H1 (cell line): ENCODE measurements at regions not wholly inside any gene's neighbourhood (a gene's known extent, or its start where the extent isn't known, plus 50 kb on each side); places are given as distances from the start of the nearest gene placed in this dataset.

Source experiments
- CTCF ChIA-PET: fragments of 300-600 bp; sonication (Branson Sonifier 250); formaldehyde crosslinking; loops from one replicate; lab custom pipeline; 2021; ENCODE audit not compliant: partially characterized antibody; lab: Charles Lee
- POLR2A ChIA-PET: fragments of 300-600 bp; sonication (Branson Sonifier 250); formaldehyde crosslinking; loops from one replicate; lab custom pipeline; 2021; ENCODE audit warnings: inconsistent platforms; ENCODE audit not compliant: partially characterized antibody; lab: Charles Lee
- DNase-seq, 2 experiments: peaks; one replicate each; pipeline versions ENCODE4 v3.0.0 to v3.0.0-alpha.2; 2010 to 2022; ENCODE audit warnings: low spot score in 2 of 2, low read depth in 1 of 2, mixed read lengths in 1 of 2
- FAIRE-seq: peaks from 2 replicates; lab custom pipeline; 2011; peaks lifted over from hg19 to GRCh38; lab: Jason Lieb, UNC
- H2AFZ ChIP-seq: 2 replicates; pipeline ENCODE4 v1.8.1; 2012; ENCODE audit warnings: low read length, inconsistent platforms
- H2AK5ac ChIP-seq: 2 replicates; pipeline ENCODE4 v1.6.1; 2013; ENCODE audit warnings: low read depth, low read length
- H2BK120ac ChIP-seq: replicated peaks from 2 replicates; pipeline ENCODE3; 2013; ENCODE audit warnings: low read depth, low read length, inconsistent platforms
- H2BK12ac ChIP-seq: 2 replicates; pipeline ENCODE4 v1.6.1; 2013; ENCODE audit warnings: low read depth, low read length
- H2BK15ac ChIP-seq: 2 replicates; pipeline ENCODE4 v1.6.1; 2013; ENCODE audit warnings: low read length
- H2BK20ac ChIP-seq: 2 replicates; pipeline ENCODE4 v1.6.1; 2013; ENCODE audit warnings: low read length
- H2BK5ac ChIP-seq: 2 replicates; pipeline ENCODE4 v1.6.1; 2013; ENCODE audit warnings: low read depth, low read length
- H3K14ac ChIP-seq: 2 replicates; pipeline ENCODE4 v1.6.1; 2013; ENCODE audit warnings: inconsistent platforms; ENCODE audit not compliant: insufficient read length
- H3K18ac ChIP-seq: 2 replicates; pipeline ENCODE4 v1.6.1; 2013; ENCODE audit warnings: low read length; ENCODE audit errors: extremely low read depth
- H3K23ac ChIP-seq: 2 replicates; pipeline ENCODE4 v1.6.1; 2013; ENCODE audit warnings: inconsistent platforms; ENCODE audit not compliant: insufficient read length
- H3K23me2 ChIP-seq: 2 replicates; pipeline ENCODE4 v1.6.1; 2013; ENCODE audit warnings: low read depth, low read length
- H3K27ac ChIP-seq: 2 replicates; pipeline ENCODE4 v1.6.1; 2011; ENCODE audit warnings: low read depth, low read length, inconsistent platforms
- H3K27me3 ChIP-seq, 4 experiments: replicated peaks in 1 of 4; 1 replicate in 1 of 4; 2 replicates in 3 of 4; pipeline versions ENCODE4 v1.6.1 to v1.8.1; 2011 to 2013; ENCODE audit warnings: low read length in 3 of 4, mild to moderate bottlenecking in 3 of 4, inconsistent platforms in 2 of 4, mixed read lengths in 2 of 4, moderate library complexity in 1 of 4; ENCODE audit not compliant: control insufficient read depth in 3 of 4, insufficient read depth in 3 of 4; ENCODE audit errors: extremely low read depth in 1 of 4
- H3K36me3 ChIP-seq, 4 experiments: 2 replicates each; pipeline versions ENCODE4 v1.6.1 to v1.8.1; 2011 to 2013; ENCODE audit warnings: mild to moderate bottlenecking in 4 of 4, low read length in 3 of 4, moderate library complexity in 2 of 4, control low read depth in 1 of 4, inconsistent platforms in 1 of 4; ENCODE audit not compliant: insufficient read depth in 4 of 4, control insufficient read depth in 2 of 4
- H3K4ac ChIP-seq: replicated peaks from 2 replicates; pipeline ENCODE3; 2013; ENCODE audit warnings: low read length, low read depth, mixed read lengths, inconsistent platforms; ENCODE audit not compliant: insufficient read length
- H3K4me1 ChIP-seq, 4 experiments: replicated peaks in 1 of 4; 1 replicate in 1 of 4; 2 replicates in 3 of 4; pipeline versions ENCODE4 v1.6.1 to v1.8.1; 2011 to 2013; ENCODE audit warnings: low read length in 3 of 4, inconsistent platforms in 2 of 4, mixed read lengths in 1 of 4; ENCODE audit not compliant: insufficient read depth in 4 of 4, control insufficient read depth in 3 of 4
- H3K4me2 ChIP-seq, 2 experiments: 2 replicates each; pipeline versions ENCODE4 v1.6.1 to v1.8.1; 2011 to 2013; ENCODE audit warnings: low read depth in 2 of 2, low read length in 2 of 2, control low read depth in 1 of 2, inconsistent platforms in 1 of 2, mild to moderate bottlenecking in 1 of 2; ENCODE audit not compliant: insufficient read depth in 1 of 2
- H3K4me3 ChIP-seq, 4 experiments: fragments of 200-600, 300-600 bp in 1 of 4; sonication (generic), shearing (Covaris generic), sonication (Bioruptor Twin) in 1 of 4; 2 replicates each; pipeline versions ENCODE4 v1.5.1 to v1.8.1; 2011 to 2016; ENCODE audit warnings: low read length in 4 of 4, low read depth in 3 of 4, control low read depth in 2 of 4, inconsistent platforms in 2 of 4, mild to moderate bottlenecking in 2 of 4, mixed read lengths in 1 of 4, moderate library complexity in 1 of 4; ENCODE audit not compliant: insufficient read depth in 2 of 4; ENCODE audit errors: extremely low read depth in 1 of 4
- H3K56ac ChIP-seq: replicated peaks from 2 replicates; pipeline ENCODE3; 2013; ENCODE audit warnings: low read depth, mild to moderate bottlenecking, mixed read lengths, low read length, inconsistent platforms; ENCODE audit not compliant: insufficient read length
- H3K79me1 ChIP-seq: 2 replicates; pipeline ENCODE4 v1.6.1; 2013; ENCODE audit warnings: low read depth, low read length, control low read depth
- H3K79me2 ChIP-seq, 2 experiments: 2 replicates each; pipeline versions ENCODE4 v1.6.1 to v1.8.1; 2012 to 2013; ENCODE audit warnings: low read length in 2 of 2, mild to moderate bottlenecking in 2 of 2, inconsistent platforms in 1 of 2; ENCODE audit not compliant: insufficient read depth in 2 of 2, control insufficient read depth in 1 of 2
- H3K9ac ChIP-seq, 4 experiments: replicated peaks in 1 of 4; 1 replicate in 1 of 4; 2 replicates in 3 of 4; pipeline versions ENCODE4 v1.6.1 to v1.8.1; 2011 to 2013; ENCODE audit warnings: low read depth in 3 of 4, low read length in 3 of 4, control low read depth in 2 of 4, mild to moderate bottlenecking in 2 of 4, moderate library complexity in 2 of 4, inconsistent platforms in 1 of 4; ENCODE audit errors: extremely low read depth in 1 of 4
- H3K9me3 ChIP-seq, 2 experiments: 2 replicates each; pipeline versions ENCODE4 v1.6.1 to v1.8.1; 2012 to 2013; ENCODE audit warnings: mild to moderate bottlenecking in 2 of 2, moderate library complexity in 2 of 2, control low read depth in 1 of 2, inconsistent platforms in 1 of 2, low read depth in 1 of 2, low read length in 1 of 2, mixed read lengths in 1 of 2; ENCODE audit not compliant: insufficient read depth in 2 of 2
- H4K20me1 ChIP-seq, 2 experiments: replicated peaks in 1 of 2; 2 replicates each; pipeline versions ENCODE3 to v1.8.1; 2011 to 2013; ENCODE audit warnings: inconsistent platforms in 2 of 2, low read length in 2 of 2, mild to moderate bottlenecking in 1 of 2; ENCODE audit not compliant: insufficient read depth in 2 of 2, control insufficient read depth in 1 of 2
- H4K5ac ChIP-seq: 2 replicates; pipeline ENCODE4 v1.6.1; 2013; ENCODE audit warnings: low read length, low read depth, mixed read lengths, inconsistent platforms; ENCODE audit not compliant: insufficient read length
- H4K8ac ChIP-seq: 2 replicates; pipeline ENCODE4 v1.8.0; 2013; ENCODE audit warnings: mild to moderate bottlenecking, moderate library complexity, low read length, inconsistent platforms; ENCODE audit not compliant: insufficient read depth; ENCODE audit errors: extremely low read depth
- H4K91ac ChIP-seq: replicated peaks from 2 replicates; pipeline ENCODE3; 2013; ENCODE audit warnings: low read length, mixed read lengths, inconsistent platforms; ENCODE audit not compliant: insufficient read length
- ASH2L ChIP-seq: fragments of 200-600, 300-600 bp; sonication (generic); IDR thresholded peaks from one replicate; pipeline ENCODE4 v1.7.1; 2017; ENCODE audit warnings: low read length
- BCL11A ChIP-seq, 2 experiments: IDR thresholded peaks; one replicate each; pipeline ENCODE4 v1.6.1; 2011; ENCODE audit warnings: low read depth in 2 of 2, low read length in 2 of 2, mild to moderate bottlenecking in 2 of 2
- KDM1A ChIP-seq: fragments of 200-600, 300-600 bp; sonication (generic); IDR thresholded peaks from 2 replicates; pipeline ENCODE4 v1.7.1; 2016; ENCODE audit warnings: mild to moderate bottlenecking, low read length, borderline replicate concordance
- SP1 ChIP-seq: IDR thresholded peaks from 2 replicates; pipeline ENCODE4 v1.6.1; 2011; ENCODE audit warnings: low read depth, low read length
- WGBS, 2 experiments: shearing (Covaris generic) in 1 of 2; methylation state at CpG; one replicate each; pipeline versions ENCODE4 v1.1.6 to v1.1.7; 2013 to 2015; ENCODE audit warnings: low lambda C conversion rate in 2 of 2, mixed read lengths in 2 of 2, inconsistent platforms in 1 of 2, low coverage in 1 of 2, missing lambda C conversion rate in 1 of 2; ENCODE audit not compliant: insufficient replicate concordance in 2 of 2, insufficient coverage in 1 of 2, insufficient read length in 1 of 2; ENCODE audit errors: extremely low coverage in 1 of 2, missing lambda C conversion rate in 1 of 2; 5-methylcytosine and 5-hydroxymethylcytosine counted together
- TF ChIP-seq, protein P1 (sequence below): IDR thresholded peaks from 2 replicates; pipeline ENCODE4 v1.6.1; 2011; ENCODE audit warnings: low read length, improper control_type of control experiment
- TF ChIP-seq, protein P2 (sequence below): IDR thresholded peaks from 2 replicates; pipeline ENCODE4 v1.6.1; 2012; ENCODE audit warnings: low read length, inconsistent platforms

GRCh38 chr7:114788706-114789105, 133.2 kb upstream of the MDFIC start:
- Histone ChIP-seq H3K9ac (no peak overlapping the region), H2AK5ac (no peak overlapping the region), H4K91ac (no peak overlapping the region), H2BK20ac (no peak overlapping the region), H2AFZ (no peak overlapping the region), H3K23me2 (no peaks in the 10 kb centered on the region), H3K4me2 (no peak overlapping the region), H3K56ac (no peak overlapping the region), H3K79me2 (no peaks in the 10 kb centered on the region), H3K36me3 (no peaks in the 10 kb centered on the region), H3K4ac (no peak overlapping the region), H4K8ac (no peak overlapping the region), H2BK12ac (no peak overlapping the region), H3K27me3 (peaks cover 0 to 1% (median 0%) of the 10 kb centered on the region in 4 experiments; a peak in 1 of 7 replicates), H3K27ac (no peak overlapping the region), H2BK5ac (no peak overlapping the region), H3K14ac (no peak overlapping the region), H3K18ac (no peak overlapping the region), H4K5ac (no peak overlapping the region), H2BK120ac (no peak overlapping the region), H3K23ac (no peak overlapping the region), H4K20me1 (no peaks in the 10 kb centered on the region), H2BK15ac (no peak overlapping the region), H3K4me1 (no peaks in the 10 kb centered on the region), H3K79me1 (no peaks in the 10 kb centered on the region), H3K4me3 (no peak overlapping the region), H3K9me3 (no peaks in the 10 kb centered on the region; a peak in 1 of 4 replicates)
- DNase-seq = no peak
- ChIA-PET POLR2A (no interaction called here), CTCF (interaction anchor here (0.8 to 1.1 kb wide), 2 partner anchors 10 to 234 kb away, joined by 3 read pairs; no protein-coding TSS in a partner anchor)
- FAIRE-seq = no peak
- TF ChIP-seq, protein P1, sequence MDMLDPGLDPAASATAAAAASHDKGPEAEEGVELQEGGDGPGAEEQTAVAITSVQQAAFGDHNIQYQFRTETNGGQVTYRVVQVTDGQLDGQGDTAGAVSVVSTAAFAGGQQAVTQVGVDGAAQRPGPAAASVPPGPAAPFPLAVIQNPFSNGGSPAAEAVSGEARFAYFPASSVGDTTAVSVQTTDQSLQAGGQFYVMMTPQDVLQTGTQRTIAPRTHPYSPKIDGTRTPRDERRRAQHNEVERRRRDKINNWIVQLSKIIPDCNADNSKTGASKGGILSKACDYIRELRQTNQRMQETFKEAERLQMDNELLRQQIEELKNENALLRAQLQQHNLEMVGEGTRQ = no peak
- TF ChIP-seq, protein P2, sequence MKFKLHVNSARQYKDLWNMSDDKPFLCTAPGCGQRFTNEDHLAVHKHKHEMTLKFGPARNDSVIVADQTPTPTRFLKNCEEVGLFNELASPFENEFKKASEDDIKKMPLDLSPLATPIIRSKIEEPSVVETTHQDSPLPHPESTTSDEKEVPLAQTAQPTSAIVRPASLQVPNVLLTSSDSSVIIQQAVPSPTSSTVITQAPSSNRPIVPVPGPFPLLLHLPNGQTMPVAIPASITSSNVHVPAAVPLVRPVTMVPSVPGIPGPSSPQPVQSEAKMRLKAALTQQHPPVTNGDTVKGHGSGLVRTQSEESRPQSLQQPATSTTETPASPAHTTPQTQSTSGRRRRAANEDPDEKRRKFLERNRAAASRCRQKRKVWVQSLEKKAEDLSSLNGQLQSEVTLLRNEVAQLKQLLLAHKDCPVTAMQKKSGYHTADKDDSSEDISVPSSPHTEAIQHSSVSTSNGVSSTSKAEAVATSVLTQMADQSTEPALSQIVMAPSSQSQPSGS = no peak
- no peak for TF ChIP-seq ASH2L
- no peak for TF ChIP-seq SP1
- TF ChIP-seq BCL11A (IDR thresholded peaks at IDR 0.05; ENCODE audit: low read depth in 2 of 2, low read length in 2 of 2) = no peak
- TF ChIP-seq KDM1A = no peak
- WGBS, 2 experiments = 86% methylated on average over 4 of the region's 4 CpGs; no CpG with 5 or more reads in 1 of the 2 experiments
